GM18861 (cell line): ENCODE measurements at regions not wholly inside any gene's neighbourhood (a gene's known extent, or its start where the extent isn't known, plus 50 kb on each side); places are given as distances from the start of the nearest gene placed in this dataset.
A peak's percentile ranks its signal among the peaks of the same experiment; 100 is the strongest.
"Not testable (repeated sequence)": the region's sequence is repeated elsewhere in the genome, so short reads cannot be mapped to it uniquely, and the experiment has no call there.

ENCODE experiments used
- ATAC-seq: cut with Tn5 transposase; IDR thresholded peaks from one replicate; pipeline ENCODE4 v1.9.1; 2021; ENCODE audit not compliant: unreplicated experiment

DNA sequence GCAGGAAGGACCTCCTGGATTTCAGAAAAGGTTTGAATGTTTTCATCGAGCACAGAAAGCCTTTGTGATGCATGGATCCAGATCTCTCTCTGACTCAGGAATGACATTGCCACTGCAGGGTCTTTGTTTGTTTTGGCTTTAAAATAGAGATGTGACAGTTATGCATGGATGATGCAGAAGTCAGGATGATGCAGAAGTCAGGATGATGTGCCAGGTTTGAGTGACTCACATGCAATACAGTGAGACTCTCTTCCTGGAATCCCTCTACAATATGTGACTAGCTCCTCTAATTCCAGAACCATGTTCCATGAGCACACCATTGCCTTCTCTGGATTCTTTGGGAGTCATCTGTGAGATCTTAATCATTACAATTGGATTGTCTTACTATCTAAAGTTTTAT is 177.9 kb upstream of the RAB6C start:
- no peak for ATAC-seq

DNA sequence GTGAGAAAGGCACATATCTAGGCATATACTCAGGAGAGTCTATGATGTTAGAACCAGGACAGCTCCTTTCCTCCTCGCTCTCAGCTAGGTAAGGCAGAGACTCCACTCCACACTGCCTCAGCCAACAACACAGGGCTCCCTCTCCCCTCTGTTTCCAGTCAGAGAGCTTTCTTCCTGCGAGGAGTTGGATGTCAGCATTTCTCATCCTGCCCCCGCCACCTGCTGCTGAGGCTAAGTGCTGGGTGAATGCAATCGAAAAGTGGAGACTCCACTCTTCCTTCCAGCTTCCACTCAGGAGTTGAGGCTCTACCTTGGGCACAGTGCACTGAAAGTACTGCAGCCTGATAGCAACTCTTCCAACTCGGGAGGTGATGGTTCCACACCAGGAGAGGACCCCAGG is 177.2 kb upstream of the RAB6C start:
- ATAC-seq, result no peak

DNA sequence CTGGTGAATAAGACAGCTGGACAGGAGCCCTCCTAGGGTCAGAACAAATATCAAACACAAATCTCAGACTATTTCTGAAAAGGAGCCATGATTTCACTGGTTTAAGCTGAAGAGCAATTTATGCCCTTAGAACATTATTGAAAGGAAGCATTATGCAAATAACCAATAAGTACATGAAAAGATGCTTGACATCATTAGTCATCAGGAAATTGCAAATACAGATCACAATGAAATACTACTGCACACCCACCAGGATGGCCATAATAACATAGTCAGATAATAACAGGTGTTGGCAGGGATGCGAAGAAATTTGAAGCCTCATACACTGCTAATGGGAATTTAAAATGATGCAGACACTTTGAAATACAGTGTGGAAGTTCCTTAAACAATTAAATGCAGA is 176.4 kb upstream of the RAB6C start:
- ATAC-seq, result no peak

DNA sequence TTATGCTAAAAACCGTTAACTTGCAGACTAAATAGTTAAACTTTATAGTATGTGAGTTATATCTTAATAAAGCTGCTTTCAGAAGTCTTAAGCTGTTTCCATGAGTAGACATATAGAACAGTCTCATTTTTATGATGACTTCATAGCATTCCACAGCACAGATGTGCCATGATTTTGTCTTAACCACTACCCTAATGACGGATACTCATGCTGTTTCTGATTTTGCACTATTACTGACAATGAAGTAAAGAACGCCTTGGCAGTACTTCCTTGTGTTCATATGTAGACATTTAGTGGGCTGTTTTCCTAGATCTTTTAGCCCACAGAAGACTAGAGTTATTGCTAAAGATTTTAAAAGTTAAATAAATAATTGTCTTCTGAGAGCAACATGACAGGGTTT is 175.6 kb upstream of the RAB6C start:
- no peak for ATAC-seq

DNA sequence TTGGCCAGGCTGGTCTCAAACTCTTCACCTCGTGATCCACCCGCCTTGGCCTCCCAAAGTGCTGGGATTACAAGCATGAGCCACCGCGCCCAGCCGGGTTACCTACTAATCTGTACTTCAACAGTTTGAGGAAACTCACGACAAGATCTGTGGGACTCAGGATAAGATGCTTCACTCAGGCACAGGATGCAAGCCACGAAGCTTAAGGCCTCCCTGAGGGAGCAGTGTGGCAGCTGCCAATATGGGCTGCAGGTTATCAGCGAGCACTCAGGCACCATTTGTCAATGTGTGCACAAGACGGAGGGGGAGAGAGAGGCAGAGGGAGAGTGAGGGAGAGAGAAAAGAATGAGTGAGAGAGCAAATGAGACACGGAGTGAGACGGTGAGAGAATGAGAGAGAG is 173.6 kb upstream of the RAB6C start:
- ATAC-seq, result no peak

DNA sequence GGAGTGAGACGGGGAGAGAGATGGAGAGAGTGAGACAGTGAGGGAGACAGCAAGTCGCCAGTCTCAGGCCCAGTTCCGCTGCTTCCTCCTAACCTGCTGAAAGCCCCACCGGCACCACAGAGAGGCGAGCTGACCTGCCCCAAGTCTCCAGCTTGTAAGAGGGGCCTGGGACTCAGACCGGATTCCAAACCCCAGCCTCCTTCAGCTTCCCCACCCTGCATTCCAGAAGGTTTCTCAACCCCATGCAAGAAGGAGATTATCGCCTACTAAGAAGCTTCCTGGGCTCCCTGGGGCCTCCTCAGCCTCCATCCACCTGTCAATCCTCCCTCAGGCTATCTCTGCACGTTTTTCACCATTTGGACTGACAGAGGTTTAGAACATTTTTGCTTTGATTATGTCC is 173.1 kb upstream of the RAB6C start:
- ATAC-seq, result no peak

DNA sequence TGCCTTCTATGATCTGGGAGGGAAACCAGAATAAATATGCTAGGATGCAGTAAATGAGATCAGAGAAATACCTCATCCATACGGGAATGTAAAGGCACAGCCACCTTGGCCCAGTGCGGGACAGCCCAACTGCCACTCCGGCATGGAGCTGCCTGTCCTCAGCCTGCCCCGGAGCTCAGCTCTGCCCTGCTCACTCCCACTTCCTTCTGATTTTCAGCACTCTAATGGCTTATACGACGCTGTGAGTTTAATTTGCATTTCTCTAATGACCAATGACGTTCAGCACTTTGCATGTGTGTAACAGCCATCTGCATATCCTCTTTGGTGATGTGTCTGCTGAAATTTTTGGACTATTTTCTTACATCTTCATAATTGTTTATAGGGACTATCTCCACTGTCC is 172.5 kb upstream of the RAB6C start:
- no peak for ATAC-seq

DNA sequence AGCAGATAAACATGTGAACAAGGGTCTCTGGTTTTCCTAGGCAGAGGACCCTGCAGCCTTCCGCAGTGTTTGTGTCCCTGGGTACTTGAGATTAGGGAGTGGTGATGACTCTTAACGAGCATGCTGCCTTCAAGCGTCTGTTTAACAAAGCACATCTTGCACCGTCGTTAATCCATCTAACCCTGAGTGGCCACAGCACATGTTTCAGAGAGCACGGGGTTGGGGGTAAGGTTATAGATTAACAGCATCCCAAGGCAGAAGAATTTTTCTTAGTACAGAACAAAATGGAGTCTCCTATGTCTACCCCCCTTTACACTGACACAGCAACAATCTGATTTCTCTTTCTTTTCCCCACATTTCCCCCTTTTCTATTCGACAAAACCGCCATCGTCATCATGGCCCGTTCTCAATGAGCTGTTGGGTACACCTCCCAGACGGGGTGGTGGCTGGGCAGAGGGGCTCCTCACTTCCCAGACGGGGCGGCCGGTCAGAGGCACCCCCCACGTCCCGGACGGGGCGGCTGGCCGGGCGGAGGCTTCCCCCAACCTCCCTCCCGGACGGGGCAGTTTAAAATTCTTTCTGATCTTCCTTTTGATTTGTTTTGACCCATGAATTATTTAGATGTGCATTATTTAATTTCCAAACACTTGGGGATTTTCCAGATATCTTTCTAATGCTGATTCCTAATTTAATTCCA is 171.7 kb upstream of the RAB6C start:
- ATAC-seq, result not testable (repeated sequence)

DNA sequence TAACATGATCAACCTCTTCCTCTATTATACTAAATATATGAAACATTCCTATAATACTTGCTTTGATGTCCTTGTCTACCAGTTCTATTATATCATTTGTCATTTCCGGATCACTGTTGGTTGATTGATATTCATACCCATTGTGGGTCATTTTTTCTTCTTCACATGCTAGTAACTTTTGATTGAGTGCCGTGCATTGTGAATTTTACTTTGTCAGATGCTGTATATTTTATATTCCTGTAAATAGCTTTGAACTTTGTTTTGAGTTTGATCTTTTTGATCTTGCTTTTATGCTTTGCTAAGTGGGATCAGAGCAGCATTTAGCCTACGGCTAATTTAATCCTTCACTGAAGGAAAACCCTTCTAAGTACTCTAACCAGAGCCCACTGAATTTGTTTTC is 168.9 kb upstream of the RAB6C start:
- no peak for ATAC-seq

DNA sequence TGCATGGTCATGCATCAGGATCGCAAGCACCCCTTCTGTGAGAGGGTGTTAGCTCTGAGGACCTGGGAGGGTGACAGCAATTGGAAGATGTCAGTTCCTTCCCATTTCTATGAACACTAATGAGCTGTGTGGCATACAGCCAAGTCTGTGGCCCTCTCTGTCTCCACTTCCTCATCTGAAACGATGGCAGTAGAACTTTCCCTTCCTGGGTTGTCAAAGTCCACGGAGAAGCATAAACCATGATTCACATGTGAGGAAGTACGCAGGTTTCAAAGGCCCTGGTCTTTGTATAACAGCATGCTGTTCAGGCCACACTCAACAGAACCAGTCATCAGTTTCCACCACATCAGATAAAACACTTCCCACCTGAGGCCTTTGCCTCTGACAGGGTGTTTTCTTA is 167.4 kb upstream of the RAB6C start:
- peak; percentile 83 for ATAC-seq

DNA sequence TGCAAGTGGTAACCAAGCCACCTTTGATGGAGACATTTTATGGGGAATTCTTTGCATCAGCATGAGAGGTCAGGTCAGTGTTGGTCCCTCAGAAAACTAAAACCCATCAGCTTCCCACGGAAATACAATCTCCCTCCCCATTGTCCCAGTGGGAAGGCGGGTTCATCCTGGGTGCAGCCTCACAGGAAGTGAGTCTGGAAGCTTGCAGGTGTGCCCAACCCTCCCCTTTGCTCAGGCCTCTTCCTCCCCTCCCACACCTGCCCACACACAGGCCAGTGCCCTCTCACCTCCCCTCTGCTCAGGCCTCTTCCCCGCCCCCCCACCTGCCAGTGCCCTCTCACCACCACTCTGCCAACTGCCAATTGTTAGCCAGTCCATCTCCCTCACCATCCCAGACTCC is 166.8 kb upstream of the RAB6C start:
- ATAC-seq, result no peak

DNA sequence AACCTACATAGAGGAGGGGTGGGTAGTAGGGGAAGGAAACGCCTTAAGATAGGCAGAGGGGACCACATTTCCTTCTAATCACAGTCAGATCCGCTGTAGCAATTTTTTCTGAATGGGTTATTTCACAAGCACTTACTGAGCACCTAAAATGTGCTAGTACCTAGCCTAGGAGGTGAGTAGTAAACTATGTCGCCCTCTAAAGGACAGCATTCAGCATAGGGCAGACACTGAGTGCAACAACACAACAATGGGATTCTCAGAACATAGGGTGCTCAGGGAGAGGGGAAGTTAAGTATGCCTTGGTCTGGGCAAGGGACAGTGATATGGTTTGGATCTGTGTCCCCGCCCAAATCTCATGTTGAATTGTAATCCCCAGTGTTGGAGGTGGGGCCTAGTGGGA is 166.1 kb upstream of the RAB6C start:
- ATAC-seq, result no peak

DNA sequence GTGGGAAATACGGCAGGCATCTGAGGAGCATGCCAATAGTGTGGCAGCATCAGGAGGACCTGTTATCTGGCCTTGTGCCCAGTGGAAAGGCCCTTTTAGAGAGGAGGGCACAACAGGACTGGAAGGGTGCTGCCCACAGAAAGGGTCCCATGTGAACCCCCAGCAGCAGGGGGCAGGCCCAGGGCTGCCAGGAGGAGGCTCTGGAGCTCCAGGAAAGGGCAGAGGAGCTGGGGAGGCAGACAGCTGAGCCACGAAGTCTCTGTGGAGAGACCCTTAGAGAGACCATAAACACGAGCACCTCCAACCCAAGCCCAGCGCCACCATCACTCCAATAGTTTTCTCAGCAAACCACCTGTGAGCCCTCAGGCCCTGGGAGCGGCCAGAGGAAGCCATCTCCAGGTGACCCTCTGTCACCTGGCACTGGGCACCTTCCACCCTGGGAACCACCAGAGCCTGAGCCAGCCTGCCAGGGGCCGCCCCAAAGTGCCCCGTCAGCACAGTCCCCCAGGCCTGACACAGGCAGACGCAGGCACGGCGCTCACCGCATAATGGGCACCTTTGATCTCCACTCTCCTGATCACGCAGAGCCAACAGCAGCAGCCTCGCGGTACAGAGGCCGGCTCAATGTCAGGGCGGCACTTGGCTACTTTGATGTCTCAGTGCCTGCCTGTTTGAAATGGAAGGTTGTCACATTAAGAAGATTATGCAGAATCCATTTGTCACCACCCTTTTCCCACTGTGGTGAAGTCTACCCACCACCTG is 162.5 kb upstream of the RAB6C start:
- ATAC-seq, result no peak

DNA sequence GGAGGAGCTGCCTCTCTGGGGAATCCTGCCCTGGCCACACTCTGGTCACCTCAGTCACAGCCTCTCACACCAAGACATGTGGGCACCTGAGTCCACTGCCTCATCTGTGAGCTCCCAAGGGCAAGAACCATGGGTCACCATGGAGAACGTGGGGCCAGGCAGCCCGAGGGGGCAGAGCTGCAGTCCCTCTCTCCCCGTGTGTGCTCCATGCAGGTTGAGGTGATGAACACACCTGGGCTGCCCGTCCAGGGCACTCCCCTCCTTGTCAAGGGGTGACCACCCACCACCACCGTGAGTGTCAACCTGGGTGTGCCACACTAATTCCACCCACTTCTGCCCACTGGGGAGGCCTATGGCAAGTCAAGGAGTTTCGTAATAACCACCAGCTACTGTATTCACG is 159.6 kb upstream of the RAB6C start:
- no peak for ATAC-seq

DNA sequence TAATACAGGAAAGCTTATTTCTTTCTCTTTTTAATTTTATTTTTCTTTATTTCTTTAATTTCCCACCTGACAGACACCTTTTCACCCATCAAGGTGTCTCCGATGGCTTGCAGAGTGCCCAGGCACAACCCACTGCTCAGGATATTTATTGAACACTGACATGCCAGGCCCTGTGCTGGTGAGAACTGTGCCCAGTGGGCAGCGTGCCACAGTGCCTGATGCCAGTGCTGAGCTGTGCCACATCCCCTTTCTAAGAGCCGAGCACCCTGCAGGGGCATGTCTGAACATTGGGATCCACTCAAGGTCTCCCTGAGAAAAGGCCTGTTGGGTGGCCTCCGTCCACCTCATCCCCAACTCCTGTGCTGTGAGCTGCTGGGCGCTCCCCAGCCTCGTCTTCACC is 158.6 kb upstream of the RAB6C start:
- no peak for ATAC-seq

DNA sequence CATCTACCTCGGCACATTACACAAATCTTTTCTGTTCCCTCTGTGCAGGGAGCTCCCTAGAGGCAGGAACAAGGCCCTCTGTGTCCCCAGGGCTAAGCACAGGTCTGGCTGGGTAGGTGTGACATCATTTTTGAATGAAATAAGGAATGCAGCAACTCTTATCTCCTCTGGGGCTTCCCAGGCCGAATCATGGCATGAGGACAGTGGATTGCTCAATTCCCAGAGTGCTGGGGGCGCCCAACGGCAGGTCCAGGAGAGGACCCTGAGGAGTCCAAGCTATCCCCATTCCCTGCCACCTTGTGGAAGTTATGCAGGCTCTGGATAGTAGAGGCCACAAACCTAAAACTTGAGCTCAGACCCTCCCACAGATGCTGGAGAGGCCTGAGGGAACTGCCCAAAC is 158.0 kb upstream of the RAB6C start:
- ATAC-seq, result no peak

DNA sequence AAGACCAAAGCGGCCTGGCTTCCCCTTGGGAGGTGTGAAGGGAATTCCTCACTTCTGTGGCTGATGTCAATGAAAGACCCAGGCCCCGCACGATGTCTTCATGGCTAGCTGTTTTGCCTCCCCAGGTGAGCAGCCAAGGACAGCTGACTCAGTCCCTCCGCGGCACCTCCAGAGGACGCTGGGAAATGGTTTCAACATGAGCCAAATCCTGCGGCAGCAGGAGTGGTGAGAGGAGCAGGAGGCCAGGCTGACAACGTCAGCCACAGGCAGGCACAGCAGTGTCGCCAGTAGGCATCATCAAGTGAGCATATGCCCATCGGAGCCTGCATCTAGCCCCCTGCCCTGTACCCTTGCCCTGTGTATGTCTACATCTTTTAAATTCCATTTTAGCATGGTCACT is 156.4 kb upstream of the RAB6C start:
- no peak for ATAC-seq

DNA sequence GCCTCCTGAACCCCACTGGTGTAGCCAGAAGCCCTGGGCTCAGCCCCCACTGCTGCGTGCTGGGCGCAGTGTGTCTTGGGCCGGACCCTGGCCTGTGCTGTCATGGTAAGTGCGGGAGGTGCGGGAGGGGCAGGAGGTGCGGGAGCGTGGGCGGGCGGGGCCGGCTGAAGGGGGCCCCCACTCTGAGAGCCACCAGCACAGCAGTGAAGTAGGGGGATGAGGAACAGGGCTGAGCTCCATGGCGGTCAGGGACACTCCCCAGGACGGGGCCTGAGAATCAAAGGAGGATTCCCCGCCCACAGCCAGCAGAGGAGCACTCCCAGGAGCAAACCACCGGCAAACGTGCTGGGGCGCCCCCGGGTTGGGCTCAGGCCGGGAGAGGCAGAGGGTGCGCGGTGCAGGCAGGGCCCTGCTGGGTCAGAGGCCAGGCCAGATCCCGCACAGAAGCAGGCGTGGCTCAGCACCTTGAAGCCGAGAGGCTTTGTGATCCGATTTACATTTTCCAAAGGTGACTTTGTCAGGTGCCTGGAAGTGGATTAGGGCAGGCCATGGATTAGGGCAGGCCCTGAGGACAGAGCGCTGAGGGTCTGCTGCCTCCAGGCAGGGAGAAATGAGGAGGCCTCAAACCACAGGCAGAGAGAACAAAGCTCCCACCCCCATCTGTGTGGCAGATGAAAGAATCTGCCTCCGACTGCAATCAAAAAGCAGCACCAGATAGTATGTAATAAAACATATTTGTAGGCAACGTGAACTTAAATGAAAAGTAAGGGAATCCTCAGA is 152.0 kb upstream of the RAB6C start:
- ATAC-seq, result no peak

DNA sequence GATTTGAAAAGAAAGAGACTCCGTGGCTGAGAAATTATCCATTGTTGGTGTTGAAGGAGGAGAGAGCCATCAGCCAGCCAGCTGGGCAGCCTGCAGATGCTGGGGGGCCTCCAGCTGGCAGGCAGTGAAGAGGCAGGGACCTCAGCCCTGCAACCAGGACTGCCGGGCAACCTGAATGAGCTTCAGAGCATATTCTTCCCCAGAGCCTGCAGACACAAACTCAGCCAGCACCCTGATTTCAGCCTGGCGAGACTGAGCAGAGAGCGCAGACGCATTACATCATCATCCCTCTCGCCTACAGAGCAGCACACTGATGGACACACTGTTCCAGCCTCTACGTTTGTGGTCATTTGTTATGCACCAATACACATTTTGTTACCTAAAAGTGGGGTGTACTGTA is 150.7 kb upstream of the RAB6C start:
- no peak for ATAC-seq

DNA sequence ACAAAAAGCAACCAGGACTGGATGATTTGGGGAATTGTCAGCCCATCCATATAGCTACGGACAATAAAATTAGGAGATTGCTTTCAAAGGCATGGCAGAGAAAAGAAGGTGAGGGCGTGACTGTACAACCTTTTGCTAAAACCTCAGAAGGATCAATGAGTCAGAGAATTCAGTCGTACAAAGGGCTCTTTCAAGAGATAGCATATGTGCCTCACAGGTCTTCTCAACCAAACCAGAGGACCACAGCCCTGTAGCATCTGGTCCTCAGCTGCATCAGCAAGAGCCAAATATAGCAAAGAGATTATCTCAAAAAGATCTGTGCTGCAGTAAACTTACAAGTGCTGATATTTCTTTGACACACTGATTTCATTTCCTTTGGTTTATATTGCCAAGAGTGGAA is 149.9 kb upstream of the RAB6C start:
- ATAC-seq, result no peak

DNA sequence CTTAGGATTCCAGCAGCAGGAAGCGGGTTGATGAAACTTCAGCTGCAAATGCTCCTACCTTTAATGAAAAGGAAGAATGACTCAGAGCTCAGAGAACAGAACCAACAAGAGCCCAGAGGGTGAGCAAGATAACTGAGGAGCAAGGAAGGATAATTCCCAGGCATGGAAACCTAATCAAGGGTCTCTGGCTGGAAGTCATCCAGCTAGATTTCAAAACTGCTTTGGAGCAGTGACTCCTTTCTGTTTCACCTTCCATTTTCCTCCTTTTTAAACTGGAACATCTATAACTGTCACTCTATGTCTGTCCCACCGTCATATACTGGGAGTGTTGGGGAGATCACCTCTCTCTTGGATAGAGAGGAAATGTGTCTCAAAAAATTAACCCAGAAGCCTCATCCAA is 148.4 kb upstream of the RAB6C start:
- no peak for ATAC-seq

DNA sequence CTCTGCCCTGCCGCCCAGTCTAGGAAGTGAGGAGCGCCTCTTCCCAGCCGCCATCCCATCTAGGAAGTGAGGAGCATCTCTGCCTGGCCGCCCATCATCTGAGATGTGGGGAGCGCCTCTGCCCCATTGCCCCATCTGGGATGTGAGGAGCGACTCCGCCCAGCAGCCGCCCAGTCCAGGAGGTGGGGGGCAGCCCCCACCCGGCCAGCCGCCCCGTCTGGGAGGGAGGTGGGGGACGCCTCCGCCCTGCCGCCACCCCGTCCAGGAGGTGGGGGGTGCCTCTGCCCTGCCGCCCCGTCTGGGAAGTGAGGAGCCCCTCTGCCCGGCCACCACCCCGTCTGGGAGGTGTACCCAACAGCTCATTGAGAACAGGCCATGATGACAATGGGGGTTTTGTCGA is 146.0 kb upstream of the RAB6C start:
- not testable (repeated sequence) for ATAC-seq
